Spleen (tissue), 11 donors: ENCODE measurements at regions not wholly inside any gene's neighbourhood (a gene's known extent, or its start where the extent isn't known, plus 50 kb on each side); places are given as distances from the start of the nearest gene placed in this dataset.

Experiments
- DNase-seq: peaks from one replicate; pipeline ENCODE4 v3.0.0-alpha.2; 2020
- H3K27ac ChIP-seq, 8 donors: fragments of 200-600 bp; sonication (generic) in 7 of 8; 1 replicate in 4 of 8; 2 replicates in 4 of 8; pipeline versions ENCODE4 v1.5.0 to v1.8.0; 2016 to 2021; ENCODE audit warnings: inconsistent platforms in 4 of 8, mild to moderate bottlenecking in 4 of 8, moderate library complexity in 1 of 8
- H3K27me3 ChIP-seq, 7 donors: fragments of 200-600 bp; sonication (generic) in 6 of 7; replicated peaks in 1 of 7; 1 replicate in 4 of 7; 2 replicates in 3 of 7; pipeline versions ENCODE4 v1.5.0 to v1.8.0; 2016 to 2021; ENCODE audit warnings: inconsistent platforms in 3 of 7, mild to moderate bottlenecking in 1 of 7
- H3K36me3 ChIP-seq, 6 donors: fragments of 200-600 bp; sonication (generic) in 5 of 6; 1 replicate in 4 of 6; 2 replicates in 2 of 6; pipeline versions ENCODE4 v1.5.0 to v1.8.0; 2016 to 2021; ENCODE audit warnings: inconsistent platforms in 2 of 6
- H3K4me1 ChIP-seq, 6 donors: fragments of 200-600 bp; sonication (generic) in 5 of 6; 1 replicate in 3 of 6; 2 replicates in 3 of 6; pipeline versions ENCODE4 v1.5.0 to v1.8.0; 2016 to 2021; ENCODE audit warnings: inconsistent platforms in 3 of 6
- H3K4me3 ChIP-seq, 8 donors: fragments of 200-600 bp; sonication (generic) in 7 of 8; 1 replicate in 4 of 8; 2 replicates in 4 of 8; pipeline versions ENCODE4 v1.5.0 to v1.8.0; 2016 to 2021; ENCODE audit warnings: inconsistent platforms in 4 of 8, mild to moderate bottlenecking in 4 of 8, moderate library complexity in 2 of 8
- H3K9me3 ChIP-seq, 8 donors: fragments of 200-600 bp; sonication (generic) in 7 of 8; 1 replicate in 4 of 8; 2 replicates in 4 of 8; pipeline versions ENCODE4 v1.5.0 to v1.8.0; 2016 to 2021; ENCODE audit warnings: inconsistent platforms in 4 of 8
- CTCF ChIP-seq, 11 experiments: fragments of 200-600 bp in 7 of 11; fragments of 450-650 bp in 4 of 11; sonication (generic) in 4 of 11; IDR thresholded peaks in 8 of 11; conservative IDR thresholded peaks in 3 of 11; 1 replicate in 7 of 11; 2 replicates in 4 of 11; pipeline versions ENCODE4 v1.4.0 to v1.8.0; 2016 to 2021; ENCODE audit warnings: antibody characterized with exemption in 11 of 11, inconsistent platforms in 4 of 11, mild to moderate bottlenecking in 1 of 11
- POLR2A ChIP-seq, 3 donors: fragments of 450-650 bp; IDR thresholded peaks; one replicate each; pipeline ENCODE4 v1.5.1; 2017; ENCODE audit warnings: antibody characterized with exemption in 3 of 3, mild to moderate bottlenecking in 1 of 3
- POLR2AphosphoS5 ChIP-seq, 3 donors: sonication (generic); formaldehyde crosslinking; IDR thresholded peaks; one replicate each; pipeline ENCODE4 v1.5.1; 2017; ENCODE audit warnings: antibody characterized with exemption in 3 of 3
- WGBS, 5 donors: extraction: QIAGEN DNeasy Blood & Tissue Kit in 3 of 5; methylation state at CpG; one replicate each; pipeline versions ENCODE4 v1.1.5 to v1.1.7; 2013 to 2018; 5-methylcytosine and 5-hydroxymethylcytosine counted together
- intact Hi-C: fragments of 100-400 bp; cut with DNase I; formaldehyde crosslinking; loops from one replicate; pipeline ENCODE4 v1.15.0; 2023; ENCODE audit warnings: low total_unique reads
- donor health status: healthy with polysubstance abuse.
- donor health status: DM: no; HTN: no; CAD: no; lungs with moderate emphysema.
- donor health status: DM: no; HTN: no; CAD: no.
- donor health status: Bipolar disorder and iron deficiency.
- donor health status: healthy.
- donor health status: DM: no; HTN: no; CAD: no.
- donor health status: DM: yes; HTN: yes; CAD: no.

GRCh38 chrX:109294097-109294814 lies 187.6 kb downstream of the GUCY2F start:
- WGBS, 5 donors = 57 to 76% (median 67%) methylated on average over 4 of the region's 4 CpGs
- Histone ChIP-seq H3K27ac (no peak overlapping the region), H3K9me3 (no peaks in the 10 kb centered on the region), H3K36me3 (no peaks in the 10 kb centered on the region), H3K4me1 (no peaks in the 10 kb centered on the region), H3K4me3 (no peak overlapping the region), H3K27me3 (no peaks in the 10 kb centered on the region)
- intact Hi-C loops = no loop called here
- DNase-seq = no peak
- TF ChIP-seq POLR2AphosphoS5 (IDR thresholded peaks at IDR 0.05) (no peak), CTCF (IDR thresholded peaks at IDR 0.05 in 8 of 11, conservative IDR thresholded peaks at IDR 0.05 in 3 of 11) (no peak), POLR2A (IDR thresholded peaks at IDR 0.05) (no peak)

- Histone ChIP-seq H3K9me3 (no peaks in the 10 kb centered on the region), H3K4me1 (no peaks in the 10 kb centered on the region), H3K27ac (no peak overlapping the region), H3K27me3 (no peaks in the 10 kb centered on the region), H3K4me3 (no peak overlapping the region), H3K36me3 (no peaks in the 10 kb centered on the region)
- 75 to 97% (median 95%) methylated on average over 1 of the region's 1 CpG for WGBS, 5 donors
- TF ChIP-seq POLR2A (IDR thresholded peaks at IDR 0.05) = no peak
- TF ChIP-seq POLR2AphosphoS5 (IDR thresholded peaks at IDR 0.05) = no peak
- no peak for TF ChIP-seq CTCF (IDR thresholded peaks at IDR 0.05 in 8 of 11, conservative IDR thresholded peaks at IDR 0.05 in 3 of 11)
- intact Hi-C loops = no loop called here
- DNase-seq = no peak
Measured at GRCh38 chrX:109283870-109284269, 198.0 kb downstream of the GUCY2F start.

- 2 to 11% (median 3%) methylated on average over 3 of the region's 3 CpGs for WGBS, 5 donors
- intact Hi-C loops = no loop called here
- H3K27ac ChIP-seq = no peak overlapping the region
Measured at GRCh38 chrX:109281483-109282275, 200.2 kb downstream of the GUCY2F start.

More at GRCh38 chrX:109281483-109282275, 200.2 kb downstream of the GUCY2F start:
- no peak for TF ChIP-seq POLR2AphosphoS5 (IDR thresholded peaks at IDR 0.05)
- TF ChIP-seq POLR2A (IDR thresholded peaks at IDR 0.05) = no peak
- no peak for TF ChIP-seq CTCF (IDR thresholded peaks at IDR 0.05 in 8 of 11, conservative IDR thresholded peaks at IDR 0.05 in 3 of 11)
- Histone ChIP-seq H3K4me1 (no peaks in the 10 kb centered on the region), H3K4me3 (no peak overlapping the region), H3K27me3 (no peaks in the 10 kb centered on the region), H3K9me3 (no peaks in the 10 kb centered on the region), H3K36me3 (no peaks in the 10 kb centered on the region)
- no peak for DNase-seq
